A549 (cell line): ENCODE measurements at regions not wholly inside any gene's neighbourhood (a gene's known extent, or its start where the extent isn't known, plus 50 kb on each side); places are given as distances from the start of the nearest gene placed in this dataset.
A peak's percentile ranks its signal among the peaks of the same experiment; 100 is the strongest.

Experiments used
- ATAC-seq, 2 experiments: fragments of 200-7000 bp in 1 of 2; fragments of >200 bp in 1 of 2; cut with Nextera tagmentation in 1 of 2; cut with Tn5 transposase in 1 of 2; 3 replicates each; pipeline versions ENCODE4 v1.8.0 to v1.9.1; 2018 to 2020; ENCODE audit warnings: mild to moderate bottlenecking in 1 of 2, moderate library complexity in 1 of 2
- CTCF ChIA-PET: fragments of 300-600 bp; sonication (Branson Sonifier 250); formaldehyde crosslinking; extraction: SDS; loops from one replicate; lab custom pipeline; 2021; ENCODE audit warnings: antibody characterized with exemption, inconsistent platforms; lab: Yijun Ruan, JAX
- POLR2A ChIA-PET: fragments of 350-600 bp; formaldehyde crosslinking; extraction: SDS; loops from one replicate; lab custom pipeline; 2021; ENCODE audit warnings: antibody characterized with exemption, inconsistent platforms; lab: Yijun Ruan, JAX
- DNase-seq, 2 experiments: peaks; one replicate each; pipeline versions ENCODE4 v3.0.0 to v3.0.0-alpha.2; 2011 to 2016; ENCODE audit warnings: low read depth in 1 of 2, low spot score in 1 of 2
- FAIRE-seq: peaks from 2 replicates; lab custom pipeline; 2011; peaks lifted over from hg19 to GRCh38; lab: Jason Lieb, UNC
- H3K27ac ChIP-seq, 2 experiments: fragments of >200 bp; sonication (Bioruptor Twin); formaldehyde crosslinking; 3 replicates each; pipeline ENCODE4 v1.5.1; 2016 to 2017
- H3K4me1 ChIP-seq: fragments of >200 bp; sonication (Bioruptor Twin); formaldehyde crosslinking; 3 replicates; pipeline ENCODE4 v1.6.1; 2016
- H3K4me2 ChIP-seq: fragments of >200 bp; sonication (Bioruptor Twin); formaldehyde crosslinking; 3 replicates; pipeline ENCODE4 v1.6.1; 2016
- H3K4me3 ChIP-seq: fragments of >200 bp; sonication (Bioruptor Twin); formaldehyde crosslinking; 3 replicates; pipeline ENCODE4 v1.5.1; 2016
- H3K9me3 ChIP-seq: fragments of >200 bp; sonication (Bioruptor Twin); formaldehyde crosslinking; 3 replicates; pipeline ENCODE4 v1.6.1; 2016
- ATOH8 ChIP-seq: fragments of 250-450 bp; sonication (Bioruptor Pico); IDR thresholded peaks from 2 replicates; pipeline ENCODE4 v1.5.0; 2020; ENCODE audit warnings: low read depth, mild to moderate bottlenecking, moderate library complexity
- CBX2 ChIP-seq: fragments of 200-600 bp; sonication (generic); IDR thresholded peaks from 2 replicates; pipeline ENCODE4 v1.6.1; 2016; ENCODE audit warnings: low read depth, mild to moderate bottlenecking, borderline replicate concordance
- CBX8 ChIP-seq: fragments of 200-600 bp; sonication (generic); IDR thresholded peaks from 2 replicates; pipeline ENCODE4 v1.6.1; 2016
- CEBPB ChIP-seq, 2 experiments: fragments of >200 bp in 1 of 2; sonication (Bioruptor Twin) in 1 of 2; formaldehyde crosslinking in 1 of 2; IDR thresholded peaks; 2 replicates each; pipeline ENCODE4 v1.6.1; 2012 to 2016
- CHD2 ChIP-seq: fragments of 150-350 bp; IDR thresholded peaks from 2 replicates; pipeline ENCODE4 v1.6.1; 2014; ENCODE audit warnings: low read length; ENCODE audit not compliant: partially characterized antibody
- CHD4 ChIP-seq: fragments of 200-600 bp; sonication (generic); IDR thresholded peaks from 2 replicates; pipeline ENCODE4 v1.6.1; 2016; ENCODE audit warnings: antibody characterized with exemption, mild to moderate bottlenecking, borderline replicate concordance
- EHF ChIP-seq: fragments of 250-450 bp; sonication (Bioruptor Pico); IDR thresholded peaks from 2 replicates; pipeline ENCODE4 v1.5.0; 2020; ENCODE audit warnings: mild to moderate bottlenecking
- EHMT2 ChIP-seq: fragments of 200-600 bp; sonication (generic); IDR thresholded peaks from 2 replicates; pipeline ENCODE4 v1.6.1; 2016; ENCODE audit warnings: antibody characterized with exemption, low read depth, mild to moderate bottlenecking, moderate library complexity
- EP300 ChIP-seq, 2 experiments: fragments of >200 bp; sonication (Bioruptor Twin); formaldehyde crosslinking; IDR thresholded peaks; 2 replicates in 1 of 2; 3 replicates in 1 of 2; pipeline ENCODE4 v1.6.1; 2016 to 2017
- FOSB ChIP-seq: fragments of 250-450 bp; sonication (Bioruptor Pico); IDR thresholded peaks from 2 replicates; pipeline ENCODE4 v1.5.0; 2020; ENCODE audit warnings: mild to moderate bottlenecking, moderate library complexity
- FOXS1 ChIP-seq: fragments of 250-450 bp; sonication (Bioruptor Pico); IDR thresholded peaks from 2 replicates; pipeline ENCODE4 v1.5.0; 2020; ENCODE audit warnings: mild to moderate bottlenecking, moderate library complexity
- HDAC2 ChIP-seq: fragments of 200-600 bp; sonication (generic); IDR thresholded peaks from 2 replicates; pipeline ENCODE4 v1.6.1; 2016
- HES2 ChIP-seq: fragments of >200 bp; sonication (Bioruptor Twin); formaldehyde crosslinking; IDR thresholded peaks from 2 replicates; pipeline ENCODE4 v1.6.1; 2016
- HOXA7 ChIP-seq: fragments of 250-450 bp; sonication (Bioruptor Pico); IDR thresholded peaks from 2 replicates; pipeline ENCODE4 v1.5.0; 2020; ENCODE audit warnings: mild to moderate bottlenecking, moderate library complexity
- JUN ChIP-seq, 2 experiments: fragments of >200 bp; sonication (Bioruptor Twin); formaldehyde crosslinking; IDR thresholded peaks; 2 replicates in 1 of 2; 3 replicates in 1 of 2; pipeline ENCODE4 v1.6.1; 2016 to 2017
- MAFK ChIP-seq: fragments of 450-650 bp; IDR thresholded peaks from 2 replicates; pipeline ENCODE4 v1.6.1; 2014; ENCODE audit not compliant: partially characterized antibody
- MYC ChIP-seq: IDR thresholded peaks from 2 replicates; pipeline ENCODE4 v1.6.1; 2012; ENCODE audit warnings: mild to moderate bottlenecking, inconsistent platforms, low read length, improper control_type of control experiment, borderline replicate concordance
- NFE2L2 ChIP-seq: fragments of 150-350 bp; conservative IDR thresholded peaks from 2 replicates; pipeline ENCODE4 v1.6.1; 2014; ENCODE audit warnings: low read length
- POLR2A ChIP-seq: IDR thresholded peaks from 2 replicates; pipeline ENCODE4 v1.6.1; 2012; ENCODE audit warnings: mild to moderate bottlenecking, low read length
- POLR2AphosphoS2 ChIP-seq: conservative IDR thresholded peaks from 2 replicates; pipeline ENCODE4 v1.6.1; 2012; ENCODE audit warnings: low read length, improper control_type of control experiment, inconsistent platforms
- RAD21 ChIP-seq, 2 experiments: fragments of >200 bp in 1 of 2; sonication (Bioruptor Twin) in 1 of 2; formaldehyde crosslinking in 1 of 2; IDR thresholded peaks in 1 of 2; conservative IDR thresholded peaks in 1 of 2; 2 replicates in 1 of 2; 3 replicates in 1 of 2; pipeline ENCODE4 v1.6.1; 2012 to 2018; ENCODE audit warnings: inconsistent platforms in 1 of 2
- RCOR1 ChIP-seq: fragments of 150-350 bp; IDR thresholded peaks from 2 replicates; pipeline ENCODE4 v1.6.1; 2014; ENCODE audit warnings: antibody characterized with exemption, low read length, low read depth
- RFX5 ChIP-seq: fragments of 450-650 bp; IDR thresholded peaks from 2 replicates; pipeline ENCODE4 v1.7.1; 2014; ENCODE audit warnings: antibody characterized with exemption, mild to moderate bottlenecking, moderate library complexity
- SMC3 ChIP-seq: fragments of >200 bp; sonication (Bioruptor Twin); formaldehyde crosslinking; IDR thresholded peaks from 3 replicates; pipeline ENCODE4 v1.6.1; 2018; ENCODE audit warnings: inconsistent platforms
- SREBF2 ChIP-seq: fragments of 450-650 bp; IDR thresholded peaks from 2 replicates; pipeline ENCODE4 v1.6.1; 2014; ENCODE audit warnings: mild to moderate bottlenecking, moderate library complexity
- TP53 ChIP-seq: fragments of 250-450 bp; sonication (Bioruptor Pico); IDR thresholded peaks from 2 replicates; pipeline ENCODE4 v1.5.0; 2021; ENCODE audit warnings: mild to moderate bottlenecking, moderate library complexity
- ZFP36 ChIP-seq: fragments of 450-650 bp; IDR thresholded peaks from 2 replicates; pipeline ENCODE4 v1.6.1; 2014; ENCODE audit warnings: borderline replicate concordance; ENCODE audit not compliant: partially characterized antibody
- ZSCAN20 ChIP-seq: fragments of 250-450 bp; sonication (Bioruptor Pico); IDR thresholded peaks from 2 replicates; pipeline ENCODE4 v1.8.0; 2022; ENCODE audit warnings: mild to moderate bottlenecking, moderate library complexity
- WGBS: methylation state at CpG from one replicate; pipeline ENCODE4 v1.1.6; 2017; ENCODE audit errors: missing lambda C conversion rate; 5-methylcytosine and 5-hydroxymethylcytosine counted together
- TF ChIP-seq, protein P1 (sequence below): IDR thresholded peaks from 2 replicates; pipeline ENCODE4 v1.6.1; 2012; ENCODE audit warnings: low read depth, borderline replicate concordance
- TF ChIP-seq, protein P2 (sequence below): fragments of 250-450 bp; sonication (Bioruptor Pico); IDR thresholded peaks from 2 replicates; pipeline ENCODE4 v1.5.0; 2021; ENCODE audit warnings: mild to moderate bottlenecking, moderate library complexity, borderline replicate concordance

- Histone ChIP-seq H3K27ac (no peak overlapping the region), H3K4me2 (no peak overlapping the region), H3K4me3 (no peak overlapping the region), H3K9me3 (no peaks in the 10 kb centered on the region), H3K4me1 (no peaks in the 10 kb centered on the region)
- ATAC-seq = no peak
- ChIA-PET POLR2A (no interaction called here), CTCF (no interaction called here)
- 0% methylated on average over 1 of the region's 1 CpG for WGBS
- DNase-seq = no peak
- FAIRE-seq = no peak
- TF ChIP-seq, protein P1, sequence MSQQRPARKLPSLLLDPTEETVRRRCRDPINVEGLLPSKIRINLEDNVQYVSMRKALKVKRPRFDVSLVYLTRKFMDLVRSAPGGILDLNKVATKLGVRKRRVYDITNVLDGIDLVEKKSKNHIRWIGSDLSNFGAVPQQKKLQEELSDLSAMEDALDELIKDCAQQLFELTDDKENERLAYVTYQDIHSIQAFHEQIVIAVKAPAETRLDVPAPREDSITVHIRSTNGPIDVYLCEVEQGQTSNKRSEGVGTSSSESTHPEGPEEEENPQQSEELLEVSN = no peak
- no peak for TF ChIP-seq ATOH8 (CRISPR knock-in tag)
- TF ChIP-seq FOXS1 = no peak
- TF ChIP-seq MAFK = peak; percentile 42
Observed at GRCh38 chr6:51369485-51369884, 550.8 kb downstream of the TFAP2B start.

DNA sequence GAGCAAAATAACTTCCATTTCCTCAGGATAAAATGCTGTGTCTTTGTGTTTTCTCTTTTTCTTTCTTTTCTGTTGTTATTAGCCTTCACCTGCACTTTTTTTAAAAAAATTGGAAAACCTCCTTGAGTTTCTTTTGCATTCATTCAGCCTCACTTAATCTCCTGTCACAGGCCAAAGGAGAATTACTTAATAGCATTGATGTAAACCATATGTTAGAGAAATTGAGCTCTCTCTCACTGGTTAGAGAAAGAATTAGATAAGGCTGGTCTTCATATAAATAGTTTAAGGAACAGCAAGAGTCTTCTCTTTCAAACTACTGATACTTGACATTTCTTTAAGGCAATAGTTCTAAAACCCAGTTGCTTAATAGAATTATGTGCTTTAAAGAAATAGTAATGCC lies 564.2 kb downstream of the TFAP2B start:
- no peak for TF ChIP-seq EP300 (IDR thresholded peaks at IDR 0.05)
- no peak for TF ChIP-seq RAD21 (conservative IDR thresholded peaks at IDR 0.05 in 1 of 2, IDR thresholded peaks at IDR 0.05 in 1 of 2)
- TF ChIP-seq CBX8 = no peak
- no peak for TF ChIP-seq TP53 (CRISPR knock-in tag)
- no peak for TF ChIP-seq ZFP36
- TF ChIP-seq NFE2L2 = no peak
- no peak for TF ChIP-seq MYC
- TF ChIP-seq EHMT2 = no peak
- no peak for TF ChIP-seq CHD4
- no peak for TF ChIP-seq EHF (CRISPR knock-in tag)
- no peak for TF ChIP-seq HOXA7
- no peak for TF ChIP-seq ZSCAN20 (CRISPR knock-in tag)
- TF ChIP-seq SREBF2 = no peak
- no peak for TF ChIP-seq CHD2
- TF ChIP-seq FOSB (CRISPR knock-in tag) = no peak
- TF ChIP-seq MAFK = no peak
- no peak for TF ChIP-seq HDAC2
- no peak for TF ChIP-seq CEBPB (IDR thresholded peaks at IDR 0.05)
- TF ChIP-seq POLR2AphosphoS2 = no peak
- TF ChIP-seq RCOR1 = no peak
- Histone ChIP-seq H3K4me1 (no peaks in the 10 kb centered on the region), H3K27ac (no peak overlapping the region), H3K4me2 (no peak overlapping the region), H3K4me3 (no peak overlapping the region), H3K9me3 (no peaks in the 10 kb centered on the region)
- POLR2A ChIA-PET = no interaction called here
- FAIRE-seq = no peak
- no peak for DNase-seq
- no peak for ATAC-seq
- CTCF ChIA-PET = no interaction called here

GRCh38 chr6:51384736-51385135 lies 566.1 kb downstream of the TFAP2B start:
- Histone ChIP-seq H3K4me3 (no peak overlapping the region), H3K27ac (no peak overlapping the region), H3K9me3 (no peaks in the 10 kb centered on the region), H3K4me2 (no peak overlapping the region), H3K4me1 (no peaks in the 10 kb centered on the region)
- DNase-seq = no peak
- WGBS = 0% methylated on average over 1 of the region's 1 CpG
- ChIA-PET POLR2A (no interaction called here), CTCF (no interaction called here)
- FAIRE-seq = no peak
- TF ChIP-seq POLR2A (no peak), MYC (no peak), CBX2 (no peak), ZFP36 (no peak), SMC3 (no peak), JUN (IDR thresholded peaks at IDR 0.05) (no peak), RFX5 (no peak), HES2 (no peak)
- TF ChIP-seq, protein P2, sequence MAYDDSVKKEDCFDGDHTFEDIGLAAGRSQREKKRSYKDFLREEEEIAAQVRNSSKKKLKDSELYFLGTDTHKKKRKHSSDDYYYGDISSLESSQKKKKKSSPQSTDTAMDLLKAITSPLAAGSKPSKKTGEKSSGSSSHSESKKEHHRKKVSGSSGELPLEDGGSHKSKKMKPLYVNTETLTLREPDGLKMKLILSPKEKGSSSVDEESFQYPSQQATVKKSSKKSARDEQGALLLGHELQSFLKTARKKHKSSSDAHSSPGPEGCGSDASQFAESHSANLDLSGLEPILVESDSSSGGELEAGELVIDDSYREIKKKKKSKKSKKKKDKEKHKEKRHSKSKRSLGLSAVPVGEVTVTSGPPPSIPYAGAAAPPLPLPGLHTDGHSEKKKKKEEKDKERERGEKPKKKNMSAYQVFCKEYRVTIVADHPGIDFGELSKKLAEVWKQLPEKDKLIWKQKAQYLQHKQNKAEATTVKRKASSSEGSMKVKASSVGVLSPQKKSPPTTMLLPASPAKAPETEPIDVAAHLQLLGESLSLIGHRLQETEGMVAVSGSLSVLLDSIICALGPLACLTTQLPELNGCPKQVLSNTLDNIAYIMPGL (CRISPR knock-in tag) = no peak
- no peak for ATAC-seq
